ENCODE measurements at regions not wholly inside any gene's neighbourhood (a gene's known extent, or its start where the extent isn't known, plus 50 kb on each side); places are given as distances from the start of the nearest gene placed in this dataset.

GRCh38 chr11:134513585-134514120 lies 101.6 kb upstream of the B3GAT1 start:
- no peak for TF ChIP-seq MYNN (tag by site-specific recombination; IDR thresholded peaks at IDR 0.05; ENCODE audit: borderline replicate concordance)
- no peak for TF ChIP-seq MEIS1 (CRISPR knock-in tag; IDR thresholded peaks at IDR 0.05; ENCODE audit: borderline replicate concordance)
- TF ChIP-seq, protein P1, sequence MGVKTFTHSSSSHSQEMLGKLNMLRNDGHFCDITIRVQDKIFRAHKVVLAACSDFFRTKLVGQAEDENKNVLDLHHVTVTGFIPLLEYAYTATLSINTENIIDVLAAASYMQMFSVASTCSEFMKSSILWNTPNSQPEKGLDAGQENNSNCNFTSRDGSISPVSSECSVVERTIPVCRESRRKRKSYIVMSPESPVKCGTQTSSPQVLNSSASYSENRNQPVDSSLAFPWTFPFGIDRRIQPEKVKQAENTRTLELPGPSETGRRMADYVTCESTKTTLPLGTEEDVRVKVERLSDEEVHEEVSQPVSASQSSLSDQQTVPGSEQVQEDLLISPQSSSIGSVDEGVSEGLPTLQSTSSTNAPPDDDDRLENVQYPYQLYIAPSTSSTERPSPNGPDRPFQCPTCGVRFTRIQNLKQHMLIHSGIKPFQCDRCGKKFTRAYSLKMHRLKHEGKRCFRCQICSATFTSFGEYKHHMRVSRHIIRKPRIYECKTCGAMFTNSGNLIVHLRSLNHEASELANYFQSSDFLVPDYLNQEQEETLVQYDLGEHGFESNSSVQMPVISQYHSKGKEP (tag by site-specific recombination; IDR thresholded peaks at IDR 0.05) = no peak
- TF ChIP-seq CTCF (tag by site-specific recombination; IDR thresholded peaks at IDR 0.05) = no peak
- TF ChIP-seq ZNF560 (tag by site-specific recombination; IDR thresholded peaks at IDR 0.05; ENCODE audit: borderline replicate concordance) = no peak
- no peak for TF ChIP-seq KLF16 (tag by site-specific recombination; IDR thresholded peaks at IDR 0.05)
- TF ChIP-seq ZNF10 (tag by site-specific recombination; IDR thresholded peaks at IDR 0.05) = no peak

All from HEK293 (cell line).